Upper lobe of left lung (tissue), 4 donors: ENCODE measurements at regions not wholly inside any gene's neighbourhood (a gene's known extent, or its start where the extent isn't known, plus 50 kb on each side); places are given as distances from the start of the nearest gene placed in this dataset.

ENCODE experiments used
- EP300 ChIP-seq, 4 donors: sonication (generic); formaldehyde crosslinking; IDR thresholded peaks; one replicate each; pipeline ENCODE4 v1.5.1; 2017; ENCODE audit warnings: antibody characterized with exemption in 4 of 4, control low read depth in 2 of 4
- POLR2A ChIP-seq, 4 donors: fragments of 450-650 bp; IDR thresholded peaks; one replicate each; pipeline ENCODE4 v1.5.1; 2016 to 2017; ENCODE audit warnings: antibody characterized with exemption in 4 of 4, mild to moderate bottlenecking in 2 of 4
- POLR2AphosphoS5 ChIP-seq, 2 donors: sonication (generic); formaldehyde crosslinking; IDR thresholded peaks; one replicate each; pipeline ENCODE4 v1.5.1; 2017; ENCODE audit warnings: antibody characterized with exemption in 2 of 2
- TF ChIP-seq, protein P1 (sequence below), 6 experiments: fragments of 450-650 bp in 4 of 6; fragments of 200-600 bp in 2 of 6; sonication (generic) in 2 of 6; IDR thresholded peaks; one replicate each; pipeline ENCODE4 v1.5.1; 2016 to 2019; ENCODE audit warnings: antibody characterized with exemption in 6 of 6

DNA sequence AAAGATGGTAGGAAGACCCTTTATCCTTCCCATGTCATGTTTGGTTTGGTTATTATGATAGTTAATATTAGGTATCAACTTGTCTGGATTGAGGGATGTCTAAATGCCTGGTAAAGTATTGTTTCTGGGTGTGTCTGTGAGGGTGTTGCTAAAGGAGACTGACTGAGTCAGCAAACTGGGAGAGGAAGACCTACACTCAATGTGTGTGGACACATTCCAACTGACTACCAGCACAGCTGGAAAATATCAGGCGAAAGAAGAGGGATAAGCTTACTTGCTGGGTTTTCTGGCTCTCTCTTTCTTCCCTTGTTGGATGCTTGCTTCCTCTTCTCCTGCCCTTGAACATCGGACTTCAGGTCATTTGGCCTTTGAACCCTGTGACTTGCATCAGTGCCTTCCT lies 1227.6 kb upstream of the EPHA6 start:
- TF ChIP-seq POLR2A (IDR thresholded peaks at IDR 0.05) (no peak), POLR2AphosphoS5 (IDR thresholded peaks at IDR 0.05) (no peak), EP300 (IDR thresholded peaks at IDR 0.05) (no peak)
- TF ChIP-seq, protein P1, sequence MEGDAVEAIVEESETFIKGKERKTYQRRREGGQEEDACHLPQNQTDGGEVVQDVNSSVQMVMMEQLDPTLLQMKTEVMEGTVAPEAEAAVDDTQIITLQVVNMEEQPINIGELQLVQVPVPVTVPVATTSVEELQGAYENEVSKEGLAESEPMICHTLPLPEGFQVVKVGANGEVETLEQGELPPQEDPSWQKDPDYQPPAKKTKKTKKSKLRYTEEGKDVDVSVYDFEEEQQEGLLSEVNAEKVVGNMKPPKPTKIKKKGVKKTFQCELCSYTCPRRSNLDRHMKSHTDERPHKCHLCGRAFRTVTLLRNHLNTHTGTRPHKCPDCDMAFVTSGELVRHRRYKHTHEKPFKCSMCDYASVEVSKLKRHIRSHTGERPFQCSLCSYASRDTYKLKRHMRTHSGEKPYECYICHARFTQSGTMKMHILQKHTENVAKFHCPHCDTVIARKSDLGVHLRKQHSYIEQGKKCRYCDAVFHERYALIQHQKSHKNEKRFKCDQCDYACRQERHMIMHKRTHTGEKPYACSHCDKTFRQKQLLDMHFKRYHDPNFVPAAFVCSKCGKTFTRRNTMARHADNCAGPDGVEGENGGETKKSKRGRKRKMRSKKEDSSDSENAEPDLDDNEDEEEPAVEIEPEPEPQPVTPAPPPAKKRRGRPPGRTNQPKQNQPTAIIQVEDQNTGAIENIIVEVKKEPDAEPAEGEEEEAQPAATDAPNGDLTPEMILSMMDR (IDR thresholded peaks at IDR 0.05), result no peak
